Liver (tissue), 8 donors: ENCODE measurements at regions not wholly inside any gene's neighbourhood (a gene's known extent, or its start where the extent isn't known, plus 50 kb on each side); places are given as distances from the start of the nearest gene placed in this dataset.

Source experiments
- DNase-seq: peaks from one replicate; pipeline ENCODE4 v3.0.0-alpha.2; 2017; ENCODE audit warnings: low spot score
- H3K27ac ChIP-seq, 2 donors: one replicate each; pipeline ENCODE4 v1.7.0; 2013; ENCODE audit warnings: inconsistent platforms in 2 of 2, low read length in 2 of 2, control low read depth in 1 of 2, low read depth in 1 of 2, mild to moderate bottlenecking in 1 of 2
- H3K27me3 ChIP-seq, 4 donors: one replicate each; pipeline versions ENCODE4 v1.6.1 to v1.7.0; 2013; ENCODE audit warnings: low read length in 3 of 4, inconsistent platforms in 1 of 4, mild to moderate bottlenecking in 1 of 4, moderate library complexity in 1 of 4; ENCODE audit not compliant: control insufficient read depth in 4 of 4, insufficient read depth in 4 of 4
- H3K36me3 ChIP-seq, 4 donors: one replicate each; pipeline versions ENCODE4 v1.6.1 to v1.7.0; 2013; ENCODE audit warnings: low read length in 3 of 4, mild to moderate bottlenecking in 3 of 4, low read depth in 1 of 4, moderate library complexity in 1 of 4; ENCODE audit not compliant: control insufficient read depth in 4 of 4, insufficient read depth in 3 of 4
- H3K4me1 ChIP-seq, 4 donors: one replicate each; pipeline versions ENCODE4 v1.6.1 to v1.7.0; 2013; ENCODE audit warnings: low read length in 3 of 4, mild to moderate bottlenecking in 3 of 4, moderate library complexity in 1 of 4; ENCODE audit not compliant: control insufficient read depth in 4 of 4, insufficient read depth in 4 of 4
- H3K4me3 ChIP-seq, 3 donors: one replicate each; pipeline versions ENCODE4 v1.6.1 to v1.7.0; 2013; ENCODE audit warnings: low read length in 3 of 3, control low read depth in 1 of 3, low read depth in 1 of 3, mild to moderate bottlenecking in 1 of 3
- H3K9ac ChIP-seq, 2 donors: one replicate each; pipeline ENCODE4 v1.7.0; 2013; ENCODE audit warnings: low read length in 2 of 2, mild to moderate bottlenecking in 2 of 2, moderate library complexity in 2 of 2, control low read depth in 1 of 2, low read depth in 1 of 2
- H3K9me3 ChIP-seq, 4 donors: one replicate each; pipeline versions ENCODE4 v1.6.1 to v1.7.0; 2013; ENCODE audit warnings: low read length in 3 of 4; ENCODE audit not compliant: control insufficient read depth in 4 of 4
- ATF3 ChIP-seq: IDR thresholded peaks from 2 replicates; pipeline ENCODE4 v1.6.1; 2016; ENCODE audit warnings: antibody characterized with exemption
- EGR1 ChIP-seq, 2 donors: IDR thresholded peaks; 2 replicates each; pipeline ENCODE4 v1.6.1; 2016 to 2018; ENCODE audit warnings: antibody characterized with exemption in 2 of 2, low read depth in 2 of 2
- FOXA1 ChIP-seq: IDR thresholded peaks from 2 replicates; pipeline ENCODE4 v1.6.1; 2016; ENCODE audit warnings: antibody characterized with exemption
- FOXA2 ChIP-seq: IDR thresholded peaks from 2 replicates; pipeline ENCODE4 v1.6.1; 2016; ENCODE audit warnings: antibody characterized with exemption
- GABPA ChIP-seq, 2 donors: IDR thresholded peaks in 1 of 2; conservative IDR thresholded peaks in 1 of 2; 2 replicates each; pipeline ENCODE4 v1.6.1; 2016; ENCODE audit warnings: antibody characterized with exemption in 2 of 2, mild to moderate bottlenecking in 1 of 2, moderate library complexity in 1 of 2
- HNF4A ChIP-seq, 2 donors: conservative IDR thresholded peaks; 2 replicates each; pipeline ENCODE4 v1.6.1; 2016; ENCODE audit warnings: antibody characterized with exemption in 2 of 2, mild to moderate bottlenecking in 2 of 2
- HNF4G ChIP-seq: IDR thresholded peaks from 2 replicates; pipeline ENCODE4 v1.6.1; 2016; ENCODE audit warnings: antibody characterized with exemption
- JUND ChIP-seq, 2 donors: IDR thresholded peaks; 2 replicates each; pipeline ENCODE4 v1.6.1; 2016; ENCODE audit warnings: antibody characterized with exemption in 2 of 2
- NR2F2 ChIP-seq: IDR thresholded peaks from 2 replicates; pipeline ENCODE4 v1.6.1; 2016; ENCODE audit warnings: antibody characterized with exemption
- RAD21 ChIP-seq, 2 donors: IDR thresholded peaks; 2 replicates each; pipeline ENCODE4 v1.6.1; 2016; ENCODE audit warnings: antibody characterized with exemption in 2 of 2, mild to moderate bottlenecking in 2 of 2
- REST ChIP-seq: IDR thresholded peaks from 2 replicates; pipeline ENCODE4 v1.6.1; 2016; ENCODE audit warnings: antibody characterized with exemption, mild to moderate bottlenecking
- RXRA ChIP-seq, 2 donors: IDR thresholded peaks; 2 replicates each; pipeline ENCODE4 v1.6.1; 2017 to 2018; ENCODE audit warnings: antibody characterized with exemption in 2 of 2, mild to moderate bottlenecking in 1 of 2
- SP1 ChIP-seq: IDR thresholded peaks from 2 replicates; pipeline ENCODE4 v1.6.1; 2018; ENCODE audit warnings: antibody characterized with exemption, mild to moderate bottlenecking
- TAF1 ChIP-seq: conservative IDR thresholded peaks from 2 replicates; pipeline ENCODE4 v1.6.1; 2016; ENCODE audit warnings: antibody characterized with exemption, mild to moderate bottlenecking
- YY1 ChIP-seq: IDR thresholded peaks from 2 replicates; pipeline ENCODE4 v1.6.1; 2016; ENCODE audit warnings: antibody characterized with exemption, mild to moderate bottlenecking
- WGBS: extraction: QIAGEN DNeasy Blood & Tissue Kit; methylation state at CpG from one replicate; pipeline ENCODE4 v1.1.7; 2013; 5-methylcytosine and 5-hydroxymethylcytosine counted together
- TF ChIP-seq, protein P1 (sequence below): IDR thresholded peaks from 2 replicates; pipeline ENCODE4 v1.6.1; 2016; ENCODE audit warnings: antibody characterized with exemption
- TF ChIP-seq, protein P2 (sequence below): fragments of 150-350 bp; IDR thresholded peaks from 2 replicates; pipeline ENCODE4 v1.5.1; 2017; ENCODE audit warnings: improper control_type of control experiment, low read depth, low read length; ENCODE audit not compliant: missing input control
- donor health status: healthy.
- donor health status: healthy.
- donor health status: healthy.
- donor health status: healthy.
- donor health status: healthy.

DNA sequence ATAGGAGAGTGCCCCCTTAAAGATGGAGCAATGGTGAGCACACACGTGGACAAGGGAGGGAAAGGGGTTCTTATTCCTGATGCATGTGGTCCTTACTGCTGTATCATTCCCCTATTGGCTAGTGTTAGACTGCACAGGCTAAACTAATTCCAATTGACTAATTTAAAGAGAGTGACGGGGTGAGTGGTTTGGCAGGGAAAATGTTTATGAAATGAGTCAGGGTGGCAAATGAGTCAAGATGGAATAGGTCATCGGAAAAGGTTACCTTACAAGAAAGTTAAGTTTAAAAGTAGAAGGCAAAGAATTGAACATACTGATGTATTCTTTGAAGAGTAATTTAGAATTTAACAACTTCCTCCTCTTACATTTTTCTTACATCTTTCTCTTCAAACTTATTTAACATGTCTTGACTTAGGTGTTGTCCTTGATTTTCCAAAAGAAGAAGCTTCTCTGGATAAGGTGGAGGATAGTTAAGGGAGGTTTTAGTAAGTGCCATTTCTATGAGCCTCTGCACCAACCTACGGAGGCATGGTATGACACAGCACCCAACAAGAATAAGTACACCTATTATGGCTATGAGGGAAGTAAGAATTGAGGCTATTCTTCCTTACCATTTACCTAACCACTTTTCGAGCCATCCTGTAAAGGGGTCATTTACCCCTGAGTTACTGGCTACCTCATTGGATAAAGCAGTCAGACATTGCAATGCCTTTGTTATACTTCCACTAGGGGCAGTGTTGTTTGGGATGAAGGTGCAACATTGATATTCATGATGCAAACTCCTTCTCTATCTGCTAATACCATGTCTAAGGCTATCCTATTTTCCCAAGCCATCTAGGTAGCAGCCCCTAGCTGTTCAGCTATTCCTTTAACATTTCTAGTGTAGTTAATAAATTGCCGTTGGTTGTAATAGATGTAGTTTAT is 1345.8 kb upstream of the LRRTM1 start:
- Histone ChIP-seq H3K36me3 (no peaks in the 10 kb centered on the region), H3K27ac (no peak overlapping the region), H3K4me3 (no peak overlapping the region), H3K27me3 (no peaks in the 10 kb centered on the region), H3K9me3 (no peaks in the 10 kb centered on the region), H3K9ac (no peak overlapping the region), H3K4me1 (no peaks in the 10 kb centered on the region)
- TF ChIP-seq JUND (IDR thresholded peaks at IDR 0.05) (no peak), HNF4A (conservative IDR thresholded peaks at IDR 0.05) (no peak), GABPA (IDR thresholded peaks at IDR 0.05 in 1 of 2, conservative IDR thresholded peaks at IDR 0.05 in 1 of 2) (no peak), REST (no peak), SP1 (no peak), RAD21 (IDR thresholded peaks at IDR 0.05) (no peak), EGR1 (IDR thresholded peaks at IDR 0.05; ENCODE audit: low read depth in 2 of 2) (no peak), YY1 (no peak), HNF4G (no peak), FOXA1 (no peak), RXRA (IDR thresholded peaks at IDR 0.05) (no peak), FOXA2 (no peak), NR2F2 (no peak), TAF1 (no peak), ATF3 (no peak)
- TF ChIP-seq, protein P1, sequence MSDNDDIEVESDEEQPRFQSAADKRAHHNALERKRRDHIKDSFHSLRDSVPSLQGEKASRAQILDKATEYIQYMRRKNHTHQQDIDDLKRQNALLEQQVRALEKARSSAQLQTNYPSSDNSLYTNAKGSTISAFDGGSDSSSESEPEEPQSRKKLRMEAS, result no peak
- TF ChIP-seq, protein P2, sequence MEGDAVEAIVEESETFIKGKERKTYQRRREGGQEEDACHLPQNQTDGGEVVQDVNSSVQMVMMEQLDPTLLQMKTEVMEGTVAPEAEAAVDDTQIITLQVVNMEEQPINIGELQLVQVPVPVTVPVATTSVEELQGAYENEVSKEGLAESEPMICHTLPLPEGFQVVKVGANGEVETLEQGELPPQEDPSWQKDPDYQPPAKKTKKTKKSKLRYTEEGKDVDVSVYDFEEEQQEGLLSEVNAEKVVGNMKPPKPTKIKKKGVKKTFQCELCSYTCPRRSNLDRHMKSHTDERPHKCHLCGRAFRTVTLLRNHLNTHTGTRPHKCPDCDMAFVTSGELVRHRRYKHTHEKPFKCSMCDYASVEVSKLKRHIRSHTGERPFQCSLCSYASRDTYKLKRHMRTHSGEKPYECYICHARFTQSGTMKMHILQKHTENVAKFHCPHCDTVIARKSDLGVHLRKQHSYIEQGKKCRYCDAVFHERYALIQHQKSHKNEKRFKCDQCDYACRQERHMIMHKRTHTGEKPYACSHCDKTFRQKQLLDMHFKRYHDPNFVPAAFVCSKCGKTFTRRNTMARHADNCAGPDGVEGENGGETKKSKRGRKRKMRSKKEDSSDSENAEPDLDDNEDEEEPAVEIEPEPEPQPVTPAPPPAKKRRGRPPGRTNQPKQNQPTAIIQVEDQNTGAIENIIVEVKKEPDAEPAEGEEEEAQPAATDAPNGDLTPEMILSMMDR, result no peak
- 70% methylated on average over 6 of the region's 6 CpGs for WGBS
- DNase-seq, result no peak

GRCh38 chr2:81648806-81649205 is 1344.3 kb upstream of the LRRTM1 start:
- Histone ChIP-seq H3K27ac (no peak overlapping the region), H3K4me1 (no peaks in the 10 kb centered on the region), H3K27me3 (no peaks in the 10 kb centered on the region), H3K9me3 (no peaks in the 10 kb centered on the region), H3K9ac (no peak overlapping the region), H3K4me3 (no peak overlapping the region), H3K36me3 (no peaks in the 10 kb centered on the region)
- TF ChIP-seq NR2F2, result no peak
- TF ChIP-seq YY1, result no peak
- no peak for DNase-seq
